ENCODE measurements at regions not wholly inside any gene's neighbourhood (a gene's known extent, or its start where the extent isn't known, plus 50 kb on each side); places are given as distances from the start of the nearest gene placed in this dataset.

- Histone ChIP-seq H3K4me2 (ENCODE audit: insufficient read depth, low read length) (no peak overlapping the region), H3K36me3 (ENCODE audit: insufficient read depth, low read length) (no peaks in the 10 kb centered on the region), H3K4me1 (ENCODE audit: insufficient read depth, low read length) (no peaks in the 10 kb centered on the region), H3K4me3 (ENCODE audit: low read depth in 1 of 2, low read length in 2 of 2) (no peak overlapping the region), H3K9me3 (ENCODE audit: insufficient read depth, low read length, severe bottlenecking) (no peaks in the 10 kb centered on the region), H3K9ac (ENCODE audit: low read depth, low read length) (no peak overlapping the region), H3K27me3 (ENCODE audit: insufficient read depth, low read length, poor library complexity) (peaks cover 20% of the 10 kb centered on the region), H3K27ac (ENCODE audit: low read length) (no peak overlapping the region), H4K20me1 (ENCODE audit: insufficient read depth, low read length) (no peaks in the 10 kb centered on the region), H2AFZ (ENCODE audit: low read depth, low read length) (no peak overlapping the region), H3K79me2 (ENCODE audit: insufficient read depth, low read length) (no peaks in the 10 kb centered on the region)
- DNase-seq (no peak), ATAC-seq (ENCODE audit: insufficient read depth, low read depth) (no peak)
- TF ChIP-seq EZH2 (IDR thresholded peaks at IDR 0.05; ENCODE audit: borderline replicate concordance, low read depth, low read length, severe bottlenecking) (no peak), CTCF (IDR thresholded peaks at IDR 0.05; ENCODE audit: borderline replicate concordance, extremely low read depth, low read length, poor library complexity, severe bottlenecking) (no peak)
Observed at GRCh38 chr2:65834062-65834461, 401.7 kb upstream of the SPRED2 start.

- H3K27ac ChIP-seq (ENCODE audit: low read length) = no peak overlapping the region
- H3K9ac ChIP-seq (ENCODE audit: low read depth, low read length) = no peak overlapping the region
- no peaks in the 10 kb centered on the region for H3K36me3 ChIP-seq (ENCODE audit: insufficient read depth, low read length)
- H3K79me2 ChIP-seq (ENCODE audit: insufficient read depth, low read length) = no peaks in the 10 kb centered on the region
- H3K4me2 ChIP-seq (ENCODE audit: insufficient read depth, low read length) = no peak overlapping the region
- no peaks in the 10 kb centered on the region for H3K4me1 ChIP-seq (ENCODE audit: insufficient read depth, low read length)
- ATAC-seq (ENCODE audit: insufficient read depth, low read depth) (no peak), DNase-seq (no peak)
- no peak for TF ChIP-seq CTCF (IDR thresholded peaks at IDR 0.05; ENCODE audit: borderline replicate concordance, extremely low read depth, low read length, poor library complexity, severe bottlenecking)
- no peak for TF ChIP-seq EZH2 (IDR thresholded peaks at IDR 0.05; ENCODE audit: borderline replicate concordance, low read depth, low read length, severe bottlenecking)
- H2AFZ ChIP-seq (ENCODE audit: low read depth, low read length) = no peak overlapping the region
- no peaks in the 10 kb centered on the region for H3K9me3 ChIP-seq (ENCODE audit: insufficient read depth, low read length, severe bottlenecking)
- peaks cover 20% of the 10 kb centered on the region for H3K27me3 ChIP-seq (ENCODE audit: insufficient read depth, low read length, poor library complexity)
- no peak overlapping the region for H3K4me3 ChIP-seq (ENCODE audit: low read depth in 1 of 2, low read length in 2 of 2)
- H4K20me1 ChIP-seq (ENCODE audit: insufficient read depth, low read length) = no peaks in the 10 kb centered on the region
Observed at GRCh38 chr2:65831509-65831908, 399.1 kb upstream of the SPRED2 start.

GRCh38 chr2:65826567-65826966 lies 394.2 kb upstream of the SPRED2 start:
- Histone ChIP-seq H3K4me2 (ENCODE audit: insufficient read depth, low read length) (no peak overlapping the region), H3K36me3 (ENCODE audit: insufficient read depth, low read length) (no peaks in the 10 kb centered on the region)
- TF ChIP-seq CTCF (IDR thresholded peaks at IDR 0.05; ENCODE audit: borderline replicate concordance, extremely low read depth, low read length, poor library complexity, severe bottlenecking) (no peak), EZH2 (IDR thresholded peaks at IDR 0.05; ENCODE audit: borderline replicate concordance, low read depth, low read length, severe bottlenecking) (no peak)

GRCh38 chr2:65823511-65823910 lies 391.1 kb upstream of the SPRED2 start:
- TF ChIP-seq CTCF (IDR thresholded peaks at IDR 0.05; ENCODE audit: borderline replicate concordance, extremely low read depth, low read length, poor library complexity, severe bottlenecking) = no peak
- no peak for TF ChIP-seq EZH2 (IDR thresholded peaks at IDR 0.05; ENCODE audit: borderline replicate concordance, low read depth, low read length, severe bottlenecking)
- Histone ChIP-seq H3K9ac (ENCODE audit: low read depth, low read length) (no peak overlapping the region), H3K9me3 (ENCODE audit: insufficient read depth, low read length, severe bottlenecking) (no peaks in the 10 kb centered on the region), H3K79me2 (ENCODE audit: insufficient read depth, low read length) (no peaks in the 10 kb centered on the region), H2AFZ (ENCODE audit: low read depth, low read length) (no peak overlapping the region), H3K36me3 (ENCODE audit: insufficient read depth, low read length) (no peaks in the 10 kb centered on the region), H3K4me2 (ENCODE audit: insufficient read depth, low read length) (no peak overlapping the region), H3K4me1 (ENCODE audit: insufficient read depth, low read length) (no peaks in the 10 kb centered on the region), H3K27me3 (ENCODE audit: insufficient read depth, low read length, poor library complexity) (no peaks in the 10 kb centered on the region), H4K20me1 (ENCODE audit: insufficient read depth, low read length) (no peaks in the 10 kb centered on the region), H3K27ac (ENCODE audit: low read length) (no peak overlapping the region), H3K4me3 (ENCODE audit: low read depth in 1 of 2, low read length in 2 of 2) (no peak overlapping the region)
- DNase-seq (no peak), ATAC-seq (ENCODE audit: insufficient read depth, low read depth) (no peak)

More at GRCh38 chr2:65826567-65826966, 394.2 kb upstream of the SPRED2 start:
- Histone ChIP-seq H2AFZ (ENCODE audit: low read depth, low read length) (no peak overlapping the region), H3K27me3 (ENCODE audit: insufficient read depth, low read length, poor library complexity) (peaks cover 2% of the 10 kb centered on the region), H3K9ac (ENCODE audit: low read depth, low read length) (no peak overlapping the region), H4K20me1 (ENCODE audit: insufficient read depth, low read length) (no peaks in the 10 kb centered on the region), H3K27ac (ENCODE audit: low read length) (no peak overlapping the region), H3K79me2 (ENCODE audit: insufficient read depth, low read length) (no peaks in the 10 kb centered on the region), H3K4me1 (ENCODE audit: insufficient read depth, low read length) (no peaks in the 10 kb centered on the region), H3K9me3 (ENCODE audit: insufficient read depth, low read length, severe bottlenecking) (no peaks in the 10 kb centered on the region), H3K4me3 (ENCODE audit: low read depth in 1 of 2, low read length in 2 of 2) (no peak overlapping the region)
- DNase-seq = no peak
- ATAC-seq (ENCODE audit: insufficient read depth, low read depth) = no peak
